Neural progenitor cell (in vitro differentiated cells): ENCODE measurements at regions not wholly inside any gene's neighbourhood (a gene's known extent, or its start where the extent isn't known, plus 50 kb on each side); places are given as distances from the start of the nearest gene placed in this dataset.

Source experiments
- DNase-seq: peaks from one replicate; pipeline ENCODE4 v3.0.0-alpha.2; 2016; ENCODE audit warnings: low spot score
- H2AFZ ChIP-seq: fragments of 200-600 bp; sonication (generic); replicated peaks from 2 replicates; pipeline ENCODE4 v1.6.1; 2016; ENCODE audit warnings: antibody characterized with exemption
- H3F3A ChIP-seq: fragments of 200-600 bp; sonication (generic); 2 replicates; pipeline ENCODE4 v1.6.1; 2016; ENCODE audit warnings: antibody characterized with exemption, low read depth
- H3K27ac ChIP-seq: fragments of 200-600 bp; sonication (generic); 2 replicates; pipeline ENCODE4 v1.5.1; 2016; ENCODE audit warnings: mild to moderate bottlenecking
- H3K27me3 ChIP-seq: fragments of 200-600 bp; sonication (generic); 2 replicates; pipeline ENCODE4 v1.6.1; 2016; ENCODE audit warnings: mild to moderate bottlenecking, moderate library complexity
- H3K36me3 ChIP-seq: fragments of 200-600 bp; sonication (generic); 2 replicates; pipeline ENCODE4 v1.5.1; 2016
- H3K4me1 ChIP-seq: fragments of 200-600 bp; sonication (generic); 2 replicates; pipeline ENCODE4 v1.6.1; 2016; ENCODE audit warnings: mixed run types
- H3K4me2 ChIP-seq: fragments of 200-600 bp; sonication (generic); 2 replicates; pipeline ENCODE4 v1.6.1; 2016
- H3K4me3 ChIP-seq: fragments of 200-600 bp; sonication (generic); 2 replicates; pipeline ENCODE4 v1.5.1; 2016
- H3K79me2 ChIP-seq: fragments of 200-600 bp; sonication (generic); 2 replicates; pipeline ENCODE4 v1.6.1; 2016; ENCODE audit warnings: low read depth
- H3K9ac ChIP-seq: fragments of 200-600 bp; sonication (generic); 2 replicates; pipeline ENCODE4 v1.6.1; 2016
- H3K9me3 ChIP-seq: fragments of 200-600 bp; sonication (generic); 2 replicates; pipeline ENCODE4 v1.5.1; 2016; ENCODE audit warnings: low read depth
- H4K20me1 ChIP-seq: fragments of 200-600 bp; sonication (generic); 2 replicates; pipeline ENCODE4 v1.6.1; 2016; ENCODE audit warnings: low read depth
- H3K27ac Mint-ChIP-seq: 3 replicates; pipeline ENCODE4 v1.8.0; 2021; ENCODE audit warnings: mixed read lengths
- H3K27me3 Mint-ChIP-seq: 2 replicates; pipeline ENCODE4 v1.8.0; 2022; ENCODE audit warnings: low read depth, mild to moderate bottlenecking, inconsistent platforms, moderate library complexity, mixed read lengths; ENCODE audit not compliant: insufficient read depth
- H3K36me3 Mint-ChIP-seq: 3 replicates; pipeline ENCODE4 v1.8.0; 2021; ENCODE audit warnings: mixed read lengths
- H3K4me1 Mint-ChIP-seq: 3 replicates; pipeline ENCODE4 v1.8.0; 2021; ENCODE audit warnings: mixed read lengths
- H3K4me3 Mint-ChIP-seq: 3 replicates; pipeline ENCODE4 v1.8.0; 2021; ENCODE audit warnings: mild to moderate bottlenecking, moderate library complexity, mixed read lengths
- H3K9me3 Mint-ChIP-seq: 3 replicates; pipeline ENCODE4 v1.8.0; 2020; ENCODE audit warnings: mixed read lengths
- EZH2 ChIP-seq: fragments of 200-600 bp; sonication (generic); IDR thresholded peaks from 2 replicates; pipeline ENCODE4 v1.6.1; 2017; ENCODE audit warnings: antibody characterized with exemption, mild to moderate bottlenecking, moderate library complexity
- EZH2phosphoT487 ChIP-seq: fragments of 200-600 bp; sonication (generic); IDR thresholded peaks from 2 replicates; pipeline ENCODE4 v1.6.1; 2017; ENCODE audit warnings: antibody characterized with exemption
- TF ChIP-seq, protein P1 (sequence below): fragments of 200-600 bp; sonication (generic); IDR thresholded peaks from 2 replicates; pipeline ENCODE4 v1.5.1; 2017; ENCODE audit warnings: antibody characterized with exemption, mild to moderate bottlenecking

DNA sequence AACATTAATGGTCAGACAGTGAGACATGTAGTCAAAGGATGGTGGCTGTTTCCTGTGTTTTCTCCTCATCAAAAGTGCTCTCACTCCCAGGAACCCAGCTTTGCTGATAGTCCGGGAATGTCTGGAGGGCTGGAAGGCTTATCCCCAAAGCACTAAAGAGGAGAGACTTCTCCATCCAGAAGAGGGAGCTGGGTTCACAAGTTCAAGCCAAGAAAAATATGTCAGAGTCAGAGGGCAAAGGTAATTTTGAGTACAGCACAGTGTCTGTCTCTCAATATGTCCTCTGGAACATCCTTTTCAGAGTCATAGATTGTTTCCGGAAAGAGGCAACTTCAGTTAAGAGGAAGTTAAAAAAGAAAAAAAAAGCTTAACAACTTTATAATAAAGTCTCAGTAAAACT lies 281.5 kb upstream of the PHYHIPL start:
- Histone ChIP-seq H3F3A (no peaks in the 10 kb centered on the region), H3K36me3 (no peaks in the 10 kb centered on the region), H3K79me2 (no peaks in the 10 kb centered on the region), H3K4me1 (no peaks in the 10 kb centered on the region), H3K27me3 (no peaks in the 10 kb centered on the region), H3K27ac (no peak overlapping the region), H4K20me1 (no peaks in the 10 kb centered on the region), H3K9ac (no peak overlapping the region), H3K4me2 (no peak overlapping the region), H2AFZ (no peak overlapping the region), H3K9me3 (no peaks in the 10 kb centered on the region), H3K4me3 (no peak overlapping the region)
- TF ChIP-seq, protein P1, sequence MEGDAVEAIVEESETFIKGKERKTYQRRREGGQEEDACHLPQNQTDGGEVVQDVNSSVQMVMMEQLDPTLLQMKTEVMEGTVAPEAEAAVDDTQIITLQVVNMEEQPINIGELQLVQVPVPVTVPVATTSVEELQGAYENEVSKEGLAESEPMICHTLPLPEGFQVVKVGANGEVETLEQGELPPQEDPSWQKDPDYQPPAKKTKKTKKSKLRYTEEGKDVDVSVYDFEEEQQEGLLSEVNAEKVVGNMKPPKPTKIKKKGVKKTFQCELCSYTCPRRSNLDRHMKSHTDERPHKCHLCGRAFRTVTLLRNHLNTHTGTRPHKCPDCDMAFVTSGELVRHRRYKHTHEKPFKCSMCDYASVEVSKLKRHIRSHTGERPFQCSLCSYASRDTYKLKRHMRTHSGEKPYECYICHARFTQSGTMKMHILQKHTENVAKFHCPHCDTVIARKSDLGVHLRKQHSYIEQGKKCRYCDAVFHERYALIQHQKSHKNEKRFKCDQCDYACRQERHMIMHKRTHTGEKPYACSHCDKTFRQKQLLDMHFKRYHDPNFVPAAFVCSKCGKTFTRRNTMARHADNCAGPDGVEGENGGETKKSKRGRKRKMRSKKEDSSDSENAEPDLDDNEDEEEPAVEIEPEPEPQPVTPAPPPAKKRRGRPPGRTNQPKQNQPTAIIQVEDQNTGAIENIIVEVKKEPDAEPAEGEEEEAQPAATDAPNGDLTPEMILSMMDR: peak; percentile 7
- no peak for TF ChIP-seq EZH2phosphoT487
- Mint-ChIP-seq H3K27ac (peak overlapping the region; percentile 40), H3K27me3 (no peaks in the 10 kb centered on the region), H3K4me3 (no peak overlapping the region), H3K9me3 (peaks cover 3% of the 10 kb centered on the region), H3K4me1 (no peaks in the 10 kb centered on the region), H3K36me3 (no peaks in the 10 kb centered on the region)
- no peak for DNase-seq

DNA sequence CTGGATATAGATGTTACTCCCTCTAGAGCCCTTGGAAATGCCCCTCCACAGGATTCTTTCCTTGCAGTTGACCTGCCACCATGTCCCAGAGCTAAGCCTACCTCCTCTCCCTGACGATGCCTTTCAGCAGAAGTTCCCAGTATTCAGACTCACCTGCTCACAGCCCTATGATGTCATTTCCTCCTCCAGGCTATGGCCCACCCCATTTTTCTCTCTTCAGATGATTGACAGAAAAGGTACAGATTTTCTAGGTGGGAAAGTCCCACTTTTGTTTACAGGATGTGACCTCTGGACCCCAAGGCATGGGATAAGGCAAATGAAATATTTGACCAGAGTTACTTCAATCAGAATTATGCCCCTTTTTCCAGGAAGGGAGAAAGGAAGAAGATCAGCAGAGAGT lies 280.2 kb upstream of the PHYHIPL start:
- Histone ChIP-seq H3F3A (no peaks in the 10 kb centered on the region), H3K4me1 (no peaks in the 10 kb centered on the region), H3K36me3 (no peaks in the 10 kb centered on the region), H3K27me3 (no peaks in the 10 kb centered on the region), H4K20me1 (no peaks in the 10 kb centered on the region), H3K4me2 (no peak overlapping the region), H3K9me3 (no peaks in the 10 kb centered on the region), H3K79me2 (no peaks in the 10 kb centered on the region), H2AFZ (no peak overlapping the region), H3K27ac (no peak overlapping the region), H3K9ac (no peak overlapping the region), H3K4me3 (no peak overlapping the region)
- H3K4me1 Mint-ChIP-seq: no peaks in the 10 kb centered on the region
- H3K27me3 Mint-ChIP-seq: no peaks in the 10 kb centered on the region
- TF ChIP-seq, protein P1: no peak
- TF ChIP-seq EZH2 (no peak), EZH2phosphoT487 (no peak)
- no peaks in the 10 kb centered on the region for H3K36me3 Mint-ChIP-seq
- H3K4me3 Mint-ChIP-seq: no peak overlapping the region
- DNase-seq: no peak
- peaks cover 6% of the 10 kb centered on the region for H3K9me3 Mint-ChIP-seq
- H3K27ac Mint-ChIP-seq: no peak overlapping the region

DNA sequence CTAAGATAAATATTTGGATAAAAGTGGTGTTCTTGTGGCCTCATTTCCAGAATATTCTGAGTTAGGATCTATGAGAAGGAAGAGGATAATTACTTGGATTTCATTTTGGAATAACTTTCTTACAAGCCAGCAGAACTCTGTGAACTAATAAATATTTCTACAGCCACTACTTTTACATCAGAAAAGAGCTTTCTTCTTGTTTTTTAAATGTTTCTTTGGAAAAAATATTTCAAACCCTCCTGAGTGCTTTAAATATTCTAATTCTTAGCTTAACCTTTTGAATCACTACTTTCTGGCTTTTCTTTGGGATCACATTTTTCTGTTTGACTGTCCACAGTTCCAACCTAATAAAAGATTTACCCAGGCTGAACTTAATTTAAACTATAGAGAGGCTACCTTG lies 279.2 kb upstream of the PHYHIPL start:
- DNase-seq: no peak
- no peak overlapping the region for H3K27ac Mint-ChIP-seq
- no peaks in the 10 kb centered on the region for H3K36me3 Mint-ChIP-seq
- no peaks in the 10 kb centered on the region for H3K36me3 ChIP-seq
- no peaks in the 10 kb centered on the region for H4K20me1 ChIP-seq
- H3K4me1 Mint-ChIP-seq: no peaks in the 10 kb centered on the region
- H3K27me3 ChIP-seq: no peaks in the 10 kb centered on the region
- H3K4me3 Mint-ChIP-seq: no peak overlapping the region
- H3K9me3 ChIP-seq: no peaks in the 10 kb centered on the region
- H3K9me3 Mint-ChIP-seq: peaks cover 10% of the 10 kb centered on the region
- H3K9ac ChIP-seq: no peak overlapping the region
- no peak overlapping the region for H3K27ac ChIP-seq
- no peaks in the 10 kb centered on the region for H3F3A ChIP-seq
- no peaks in the 10 kb centered on the region for H3K79me2 ChIP-seq
- H2AFZ ChIP-seq: no peak overlapping the region
- H3K27me3 Mint-ChIP-seq: no peaks in the 10 kb centered on the region
- no peak overlapping the region for H3K4me3 ChIP-seq
- no peak overlapping the region for H3K4me2 ChIP-seq
- TF ChIP-seq, protein P1: no peak
- TF ChIP-seq EZH2phosphoT487: no peak
- no peak for TF ChIP-seq EZH2
- no peaks in the 10 kb centered on the region for H3K4me1 ChIP-seq

DNA sequence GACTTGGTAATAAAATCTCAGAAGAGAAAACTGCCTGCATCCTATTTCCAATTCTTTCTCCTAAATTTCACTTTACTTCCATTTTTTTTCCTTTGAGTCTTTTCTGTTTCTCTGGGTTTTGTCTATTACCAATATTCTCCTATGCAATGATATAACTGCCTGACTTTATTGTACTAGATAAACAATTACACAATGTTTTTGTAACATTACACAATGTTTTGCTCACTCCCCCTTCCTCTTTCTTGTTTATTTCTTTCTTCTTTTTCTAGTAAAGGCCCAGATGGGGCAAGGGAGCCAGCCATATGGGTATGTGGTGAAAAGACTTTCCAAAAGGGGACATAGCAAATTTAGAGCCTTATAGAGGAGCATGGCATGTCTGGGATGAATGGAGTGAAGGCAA lies 278.7 kb upstream of the PHYHIPL start:
- Histone ChIP-seq H3K4me1 (no peaks in the 10 kb centered on the region), H2AFZ (no peak overlapping the region), H3F3A (no peaks in the 10 kb centered on the region), H4K20me1 (no peaks in the 10 kb centered on the region), H3K4me3 (no peak overlapping the region), H3K36me3 (no peaks in the 10 kb centered on the region), H3K27me3 (no peaks in the 10 kb centered on the region), H3K9ac (no peak overlapping the region), H3K4me2 (no peak overlapping the region), H3K9me3 (no peaks in the 10 kb centered on the region), H3K27ac (no peak overlapping the region), H3K79me2 (no peaks in the 10 kb centered on the region)
- no peak for TF ChIP-seq EZH2
- TF ChIP-seq, protein P1: no peak
- no peak for TF ChIP-seq EZH2phosphoT487
- Mint-ChIP-seq H3K27me3 (no peaks in the 10 kb centered on the region), H3K9me3 (peaks cover 10% of the 10 kb centered on the region), H3K36me3 (no peaks in the 10 kb centered on the region), H3K4me3 (no peak overlapping the region), H3K4me1 (no peaks in the 10 kb centered on the region), H3K27ac (no peak overlapping the region)
- DNase-seq: no peak
